Left ventricle myocardium inferior (tissue), 1 donor: ENCODE measurements at regions not wholly inside any gene's neighbourhood (a gene's known extent, or its start where the extent isn't known, plus 50 kb on each side); places are given as distances from the start of the nearest gene placed in this dataset.

Source experiments
- DNase-seq: peaks from one replicate; pipeline ENCODE4 v3.0.0-alpha.2; 2020
- H3K27ac ChIP-seq: fragments of 200-600 bp; replicated peaks from 2 replicates; pipeline ENCODE4 v1.8.0; 2021
- H3K27me3 ChIP-seq: fragments of 200-600 bp; 2 replicates; pipeline ENCODE4 v1.8.0; 2021; ENCODE audit warnings: low read depth
- H3K36me3 ChIP-seq: fragments of 200-600 bp; 2 replicates; pipeline ENCODE4 v1.8.0; 2021
- H3K4me1 ChIP-seq: fragments of 200-600 bp; 2 replicates; pipeline ENCODE4 v1.8.0; 2021
- H3K4me3 ChIP-seq: fragments of 200-600 bp; 2 replicates; pipeline ENCODE4 v1.8.0; 2021; ENCODE audit warnings: mild to moderate bottlenecking, moderate library complexity
- H3K9me3 ChIP-seq: fragments of 200-600 bp; replicated peaks from 2 replicates; pipeline ENCODE4 v1.8.0; 2021
- CTCF ChIP-seq: fragments of 200-600 bp; IDR thresholded peaks from 2 replicates; pipeline ENCODE4 v1.8.0; 2021; ENCODE audit warnings: antibody characterized with exemption, mild to moderate bottlenecking, borderline replicate concordance
- intact Hi-C: fragments of 100-400 bp; cut with micrococcal nuclease; formaldehyde crosslinking; loops from one replicate; pipeline ENCODE4 v1.11.0; 2022
- donor health status: DM: no; HTN: yes; CAD: no; lungs with severe emphysema.

- no peak for TF ChIP-seq CTCF
- H3K36me3 ChIP-seq: no peaks in the 10 kb centered on the region
- intact Hi-C loops: no loop called here
- H3K9me3 ChIP-seq: no peaks in the 10 kb centered on the region
- H3K27ac ChIP-seq: no peak overlapping the region
- DNase-seq: no peak
- no peaks in the 10 kb centered on the region for H3K27me3 ChIP-seq
- no peaks in the 10 kb centered on the region for H3K4me1 ChIP-seq
- H3K4me3 ChIP-seq: no peak overlapping the region
Measured at GRCh38 chr18:27749194-27749593, 427.7 kb downstream of the CDH2 start.

- TF ChIP-seq CTCF: no peak
- no peaks in the 10 kb centered on the region for H3K27me3 ChIP-seq
- no peak for DNase-seq
- intact Hi-C loops: no loop called here
- no peaks in the 10 kb centered on the region for H3K36me3 ChIP-seq
- no peaks in the 10 kb centered on the region for H3K9me3 ChIP-seq
- H3K4me1 ChIP-seq: no peaks in the 10 kb centered on the region
- no peak overlapping the region for H3K4me3 ChIP-seq
- no peak overlapping the region for H3K27ac ChIP-seq
Measured at GRCh38 chr18:27746241-27746640, 430.7 kb downstream of the CDH2 start.

- no peak overlapping the region for H3K27ac ChIP-seq
- intact Hi-C loops: no loop called here
Measured at GRCh38 chr18:27735117-27735516, 441.8 kb downstream of the CDH2 start.

GRCh38 chr18:27731211-27731610 lies 445.7 kb downstream of the CDH2 start:
- Histone ChIP-seq H3K27ac (no peak overlapping the region), H3K4me1 (no peaks in the 10 kb centered on the region), H3K4me3 (no peak overlapping the region), H3K9me3 (peaks cover 27% of the 10 kb centered on the region), H3K27me3 (no peaks in the 10 kb centered on the region), H3K36me3 (no peaks in the 10 kb centered on the region)
- no peak for TF ChIP-seq CTCF
- no peak for DNase-seq
- intact Hi-C loops: no loop called here

More at GRCh38 chr18:27735117-27735516, 441.8 kb downstream of the CDH2 start:
- H3K36me3 ChIP-seq: no peaks in the 10 kb centered on the region
- no peaks in the 10 kb centered on the region for H3K27me3 ChIP-seq
- no peak for DNase-seq
- no peak for TF ChIP-seq CTCF
- H3K9me3 ChIP-seq: peaks cover under 1% of the 10 kb centered on the region
- H3K4me1 ChIP-seq: no peaks in the 10 kb centered on the region
- no peak overlapping the region for H3K4me3 ChIP-seq

GRCh38 chr18:27728659-27729058 lies 448.3 kb downstream of the CDH2 start:
- no peaks in the 10 kb centered on the region for H3K36me3 ChIP-seq
- no peaks in the 10 kb centered on the region for H3K27me3 ChIP-seq
- no peak overlapping the region for H3K27ac ChIP-seq
- H3K4me3 ChIP-seq: no peak overlapping the region
- DNase-seq: no peak
- no peaks in the 10 kb centered on the region for H3K4me1 ChIP-seq
- H3K9me3 ChIP-seq: peaks cover 27% of the 10 kb centered on the region
- TF ChIP-seq CTCF: no peak
- intact Hi-C loops: no loop called here

- Histone ChIP-seq H3K4me1 (no peaks in the 10 kb centered on the region), H3K4me3 (no peak overlapping the region), H3K36me3 (no peaks in the 10 kb centered on the region), H3K9me3 (peaks cover 19% of the 10 kb centered on the region), H3K27me3 (no peaks in the 10 kb centered on the region), H3K27ac (no peak overlapping the region)
- TF ChIP-seq CTCF: no peak
- DNase-seq: no peak
- intact Hi-C loops: no loop called here
Measured at GRCh38 chr18:27724362-27724761, 452.6 kb downstream of the CDH2 start.
